KMS-11 (cell line): ENCODE measurements at regions not wholly inside any gene's neighbourhood (a gene's known extent, or its start where the extent isn't known, plus 50 kb on each side); places are given as distances from the start of the nearest gene placed in this dataset.

Source experiments
- H2AFZ ChIP-seq: fragments of 200-600 bp; sonication (generic); 2 replicates; pipeline ENCODE4 v1.6.1; 2016; ENCODE audit warnings: antibody characterized with exemption, mixed run types, low read depth
- H3K27ac ChIP-seq: fragments of 200-600 bp; sonication (generic); 2 replicates; pipeline ENCODE4 v1.6.1; 2016; ENCODE audit warnings: mild to moderate bottlenecking, mixed run types
- H3K27me3 ChIP-seq: fragments of 200-600 bp; sonication (generic); 2 replicates; pipeline ENCODE4 v1.6.1; 2017; ENCODE audit warnings: mild to moderate bottlenecking, low read depth, mixed run types, moderate library complexity; ENCODE audit not compliant: insufficient read depth
- H3K36me3 ChIP-seq: fragments of 200-600 bp; sonication (generic); 2 replicates; pipeline ENCODE4 v1.6.1; 2017; ENCODE audit warnings: mild to moderate bottlenecking, mixed run types; ENCODE audit not compliant: insufficient read depth
- H3K4me1 ChIP-seq: fragments of 200-600 bp; sonication (generic); 2 replicates; pipeline ENCODE4 v1.6.1; 2016; ENCODE audit warnings: mild to moderate bottlenecking, low read depth, mixed run types; ENCODE audit not compliant: poor library complexity, severe bottlenecking
- H3K4me2 ChIP-seq: fragments of 200-600 bp; sonication (generic); 2 replicates; pipeline ENCODE4 v1.7.0; 2016; ENCODE audit warnings: mild to moderate bottlenecking, mixed run types
- H3K4me3 ChIP-seq: fragments of 200-600 bp; sonication (generic); IDR thresholded peaks from 2 replicates; pipeline ENCODE4 v1.6.1; 2017; ENCODE audit warnings: low read depth, low read length, mixed read lengths; ENCODE audit not compliant: insufficient read depth
- H3K79me2 ChIP-seq: fragments of 200-600 bp; sonication (generic); 2 replicates; pipeline ENCODE4 v1.6.1; 2016; ENCODE audit warnings: low read depth, mixed run types; ENCODE audit not compliant: insufficient read depth
- H3K9ac ChIP-seq: fragments of 200-600 bp; sonication (generic); 2 replicates; pipeline ENCODE4 v1.6.1; 2016; ENCODE audit warnings: mild to moderate bottlenecking, mixed run types
- H4K20me1 ChIP-seq: fragments of 200-600 bp; sonication (generic); 2 replicates; pipeline ENCODE4 v1.6.1; 2016; ENCODE audit warnings: mild to moderate bottlenecking, mixed run types; ENCODE audit not compliant: insufficient read depth
- CTCF ChIP-seq: fragments of 200-600 bp; sonication (generic); conservative IDR thresholded peaks from 2 replicates; pipeline ENCODE4 v1.6.1; 2017; ENCODE audit warnings: low read depth, mild to moderate bottlenecking, antibody characterized with exemption, low read length, moderate library complexity, mixed read lengths

- TF ChIP-seq CTCF, result no peak
- Histone ChIP-seq H3K4me1 (no peaks in the 10 kb centered on the region), H3K9ac (no peak overlapping the region), H3K4me2 (no peak overlapping the region), H2AFZ (no peak overlapping the region), H4K20me1 (no peaks in the 10 kb centered on the region), H3K4me3 (no peak overlapping the region), H3K27ac (no peak overlapping the region), H3K27me3 (no peaks in the 10 kb centered on the region), H3K79me2 (no peaks in the 10 kb centered on the region), H3K36me3 (no peaks in the 10 kb centered on the region)
Measured at GRCh38 chr21:35197191-35197590, 148.1 kb upstream of the RUNX1 start.

GRCh38 chr21:35196128-35196527, 147.0 kb upstream of the RUNX1 start:
- Histone ChIP-seq H3K36me3 (no peaks in the 10 kb centered on the region), H3K79me2 (no peaks in the 10 kb centered on the region), H3K9ac (no peak overlapping the region), H3K4me3 (no peak overlapping the region), H3K27ac (no peak overlapping the region), H3K4me2 (no peak overlapping the region), H3K27me3 (no peaks in the 10 kb centered on the region), H4K20me1 (no peaks in the 10 kb centered on the region), H2AFZ (no peak overlapping the region), H3K4me1 (peaks cover 6% of the 10 kb centered on the region)
- no peak for TF ChIP-seq CTCF

- Histone ChIP-seq H3K4me2 (no peak overlapping the region), H3K9ac (no peak overlapping the region), H3K4me1 (peaks cover 6% of the 10 kb centered on the region), H3K27ac (no peak overlapping the region), H4K20me1 (no peaks in the 10 kb centered on the region), H3K4me3 (no peak overlapping the region), H3K79me2 (no peaks in the 10 kb centered on the region), H3K36me3 (no peaks in the 10 kb centered on the region), H2AFZ (no peak overlapping the region), H3K27me3 (no peaks in the 10 kb centered on the region)
- TF ChIP-seq CTCF, result no peak
Measured at GRCh38 chr21:35195232-35195631, 146.1 kb upstream of the RUNX1 start.

GRCh38 chr21:35191754-35192153, 142.7 kb upstream of the RUNX1 start:
- no peak for TF ChIP-seq CTCF
- peaks cover 6% of the 10 kb centered on the region for H3K4me1 ChIP-seq
- no peak overlapping the region for H3K4me3 ChIP-seq
- H3K9ac ChIP-seq, result no peak overlapping the region
- H3K36me3 ChIP-seq, result no peaks in the 10 kb centered on the region
- H3K79me2 ChIP-seq, result no peaks in the 10 kb centered on the region
- H3K27ac ChIP-seq, result no peak overlapping the region
- no peak overlapping the region for H2AFZ ChIP-seq
- no peak overlapping the region for H3K4me2 ChIP-seq
- no peaks in the 10 kb centered on the region for H4K20me1 ChIP-seq
- H3K27me3 ChIP-seq, result no peaks in the 10 kb centered on the region

GRCh38 chr21:35191128-35191527, 142.0 kb upstream of the RUNX1 start:
- Histone ChIP-seq H3K4me2 (no peak overlapping the region), H3K4me3 (no peak overlapping the region), H3K27ac (no peak overlapping the region)

More at GRCh38 chr21:35191128-35191527, 142.0 kb upstream of the RUNX1 start:
- Histone ChIP-seq H3K4me1 (peaks cover 6% of the 10 kb centered on the region), H2AFZ (no peak overlapping the region), H3K36me3 (no peaks in the 10 kb centered on the region), H3K9ac (no peak overlapping the region), H3K79me2 (no peaks in the 10 kb centered on the region), H4K20me1 (no peaks in the 10 kb centered on the region), H3K27me3 (no peaks in the 10 kb centered on the region)
- TF ChIP-seq CTCF, result no peak
